Hepatocyte (in vitro differentiated cells): ENCODE measurements at regions not wholly inside any gene's neighbourhood (a gene's known extent, or its start where the extent isn't known, plus 50 kb on each side); places are given as distances from the start of the nearest gene placed in this dataset.

Source experiments
- DNase-seq: peaks from one replicate; pipeline ENCODE4 v3.0.0-alpha.2; 2016; ENCODE audit warnings: low spot score
- H2AFZ ChIP-seq: fragments of 200-600 bp; sonication (generic); 2 replicates; pipeline ENCODE4 v1.6.0; 2016; ENCODE audit warnings: antibody characterized with exemption, mild to moderate bottlenecking
- H3K27ac ChIP-seq: fragments of 200-600 bp; sonication (generic); 2 replicates; pipeline ENCODE4 v1.5.1; 2016; ENCODE audit warnings: mild to moderate bottlenecking
- H3K27me3 ChIP-seq: fragments of 200-600 bp; sonication (generic); 2 replicates; pipeline ENCODE4 v1.6.1; 2016
- H3K36me3 ChIP-seq: fragments of 200-600 bp; sonication (generic); replicated peaks from 2 replicates; pipeline ENCODE4 v1.5.1; 2016; ENCODE audit warnings: low read depth; ENCODE audit not compliant: insufficient read depth
- H3K4me1 ChIP-seq: fragments of 200-600 bp; sonication (generic); 2 replicates; pipeline ENCODE4 v1.5.1; 2016; ENCODE audit warnings: mild to moderate bottlenecking, moderate library complexity; ENCODE audit not compliant: insufficient read depth
- H3K4me2 ChIP-seq: fragments of 200-600 bp; sonication (generic); 2 replicates; pipeline ENCODE4 v1.6.0; 2016
- H3K4me3 ChIP-seq: fragments of 200-600 bp; sonication (generic); 2 replicates; pipeline ENCODE4 v1.5.1; 2016; ENCODE audit warnings: mild to moderate bottlenecking
- H3K79me2 ChIP-seq: fragments of 200-600 bp; sonication (generic); 2 replicates; pipeline ENCODE4 v1.6.0; 2017; ENCODE audit warnings: mild to moderate bottlenecking
- H3K9me2 ChIP-seq: fragments of 200-600 bp; sonication (generic); replicated peaks from 2 replicates; pipeline ENCODE4 v1.6.0; 2017; ENCODE audit warnings: mild to moderate bottlenecking; ENCODE audit not compliant: insufficient read depth
- H3K9me3 ChIP-seq: fragments of 200-600 bp; sonication (generic); 2 replicates; pipeline ENCODE4 v1.5.1; 2016; ENCODE audit warnings: low read depth, mild to moderate bottlenecking
- H4K20me1 ChIP-seq: fragments of 200-600 bp; sonication (generic); 2 replicates; pipeline ENCODE4 v1.6.0; 2016; ENCODE audit warnings: mild to moderate bottlenecking; ENCODE audit not compliant: insufficient read depth, poor library complexity, severe bottlenecking
- EZH2 ChIP-seq: fragments of 200-600 bp; sonication (generic); IDR thresholded peaks from 2 replicates; pipeline ENCODE4 v1.6.1; 2016; ENCODE audit warnings: antibody characterized with exemption, mild to moderate bottlenecking, borderline replicate concordance
- EZH2phosphoT487 ChIP-seq: fragments of 200-600 bp; sonication (generic); IDR thresholded peaks from one replicate; pipeline ENCODE4 v1.6.1; 2018; ENCODE audit warnings: antibody characterized with exemption, mild to moderate bottlenecking, low read depth, moderate library complexity; ENCODE audit not compliant: unreplicated experiment, severe bottlenecking
- WGBS: methylation state at CpG from one replicate; pipeline ENCODE4 v1.1.6; 2016; ENCODE audit warnings: low lambda C conversion rate; ENCODE audit errors: missing lambda C conversion rate; 5-methylcytosine and 5-hydroxymethylcytosine counted together
- TF ChIP-seq, protein P1 (sequence below): fragments of 200-600 bp; sonication (generic); IDR thresholded peaks from 2 replicates; pipeline ENCODE4 v1.5.1; 2016; ENCODE audit warnings: antibody characterized with exemption, mild to moderate bottlenecking; ENCODE audit not compliant: poor library complexity

DNA sequence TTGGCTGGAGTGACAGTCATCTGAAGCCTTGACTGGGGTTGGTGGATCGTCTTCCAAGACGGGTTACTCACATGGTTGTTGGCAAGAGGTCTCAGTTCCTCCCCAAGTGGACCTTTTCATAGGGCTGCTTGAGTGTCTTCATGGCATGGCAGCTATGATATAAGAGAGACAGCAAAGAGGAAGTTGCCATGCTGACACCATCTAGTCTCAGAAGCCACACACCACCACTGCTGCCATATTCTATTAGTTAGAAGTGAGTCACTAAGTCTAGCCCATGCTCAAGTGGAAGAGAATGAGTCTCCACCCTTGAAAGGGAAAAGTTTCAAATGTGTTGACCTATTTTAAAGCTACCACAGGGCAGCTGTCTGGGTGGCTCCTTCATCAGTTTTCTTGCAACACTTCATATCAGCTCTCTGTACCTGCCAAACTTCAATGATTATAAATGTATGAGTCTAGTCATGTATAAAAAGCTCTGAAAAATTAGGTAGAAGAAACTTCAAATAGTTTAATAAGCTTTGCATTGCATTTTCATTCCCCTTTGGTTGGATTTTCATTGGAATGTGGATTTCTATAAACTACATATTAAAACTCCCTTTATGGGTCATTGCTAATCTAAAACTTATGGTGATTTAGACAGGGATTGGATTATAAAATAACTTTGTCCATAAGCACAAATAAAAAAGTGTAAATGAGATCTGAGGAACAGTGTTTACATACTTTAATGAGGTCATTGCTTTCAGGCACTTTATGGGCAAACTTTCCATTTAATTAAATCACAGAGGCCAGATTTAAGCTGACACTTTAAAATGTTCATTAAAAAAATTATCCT lies 68.0 kb upstream of the ATXN3L start:
- Histone ChIP-seq H3K27me3 (no peaks in the 10 kb centered on the region), H2AFZ (no peak overlapping the region), H3K36me3 (no peaks in the 10 kb centered on the region), H4K20me1 (no peaks in the 10 kb centered on the region), H3K9me2 (no peaks in the 10 kb centered on the region), H3K79me2 (no peaks in the 10 kb centered on the region), H3K9me3 (no peaks in the 10 kb centered on the region), H3K4me2 (no peak overlapping the region), H3K4me3 (no peak overlapping the region), H3K27ac (no peak overlapping the region), H3K4me1 (peaks cover 11% of the 10 kb centered on the region)
- DNase-seq, result no peak
- WGBS, result 97% methylated on average over 2 of the region's 2 CpGs
- TF ChIP-seq EZH2 (no peak), EZH2phosphoT487 (no peak)
- TF ChIP-seq, protein P1, sequence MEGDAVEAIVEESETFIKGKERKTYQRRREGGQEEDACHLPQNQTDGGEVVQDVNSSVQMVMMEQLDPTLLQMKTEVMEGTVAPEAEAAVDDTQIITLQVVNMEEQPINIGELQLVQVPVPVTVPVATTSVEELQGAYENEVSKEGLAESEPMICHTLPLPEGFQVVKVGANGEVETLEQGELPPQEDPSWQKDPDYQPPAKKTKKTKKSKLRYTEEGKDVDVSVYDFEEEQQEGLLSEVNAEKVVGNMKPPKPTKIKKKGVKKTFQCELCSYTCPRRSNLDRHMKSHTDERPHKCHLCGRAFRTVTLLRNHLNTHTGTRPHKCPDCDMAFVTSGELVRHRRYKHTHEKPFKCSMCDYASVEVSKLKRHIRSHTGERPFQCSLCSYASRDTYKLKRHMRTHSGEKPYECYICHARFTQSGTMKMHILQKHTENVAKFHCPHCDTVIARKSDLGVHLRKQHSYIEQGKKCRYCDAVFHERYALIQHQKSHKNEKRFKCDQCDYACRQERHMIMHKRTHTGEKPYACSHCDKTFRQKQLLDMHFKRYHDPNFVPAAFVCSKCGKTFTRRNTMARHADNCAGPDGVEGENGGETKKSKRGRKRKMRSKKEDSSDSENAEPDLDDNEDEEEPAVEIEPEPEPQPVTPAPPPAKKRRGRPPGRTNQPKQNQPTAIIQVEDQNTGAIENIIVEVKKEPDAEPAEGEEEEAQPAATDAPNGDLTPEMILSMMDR, result no peak

- no peak overlapping the region for H2AFZ ChIP-seq
- no peaks in the 10 kb centered on the region for H3K79me2 ChIP-seq
- H3K4me2 ChIP-seq, result no peak overlapping the region
These were observed 66.8 kb upstream of the ATXN3L start for GRCh38 chrX:13386636-13387035.

GRCh38 chrX:13386092-13386491 lies 66.2 kb upstream of the ATXN3L start:
- H3K9me2 ChIP-seq, result no peaks in the 10 kb centered on the region
- H3K79me2 ChIP-seq, result no peaks in the 10 kb centered on the region
- no peak overlapping the region for H3K4me3 ChIP-seq
- no peak overlapping the region for H3K27ac ChIP-seq
- TF ChIP-seq, protein P1, result no peak
- H4K20me1 ChIP-seq, result no peaks in the 10 kb centered on the region
- no peaks in the 10 kb centered on the region for H3K9me3 ChIP-seq
- 82% methylated on average over 3 of the region's 3 CpGs for WGBS
- peaks cover 11% of the 10 kb centered on the region for H3K4me1 ChIP-seq
- no peak overlapping the region for H3K4me2 ChIP-seq
- H3K36me3 ChIP-seq, result no peaks in the 10 kb centered on the region
- DNase-seq, result no peak
- H2AFZ ChIP-seq, result no peak overlapping the region
- no peaks in the 10 kb centered on the region for H3K27me3 ChIP-seq

More at GRCh38 chrX:13386636-13387035, 66.8 kb upstream of the ATXN3L start:
- DNase-seq, result no peak
- Histone ChIP-seq H3K4me1 (peaks cover 11% of the 10 kb centered on the region), H3K9me2 (no peaks in the 10 kb centered on the region), H4K20me1 (no peaks in the 10 kb centered on the region), H3K4me3 (no peak overlapping the region), H3K9me3 (no peaks in the 10 kb centered on the region), H3K27me3 (no peaks in the 10 kb centered on the region), H3K36me3 (no peaks in the 10 kb centered on the region), H3K27ac (no peak overlapping the region)
- TF ChIP-seq EZH2phosphoT487 (no peak), EZH2 (no peak)
- TF ChIP-seq, protein P1, result no peak
